ENCODE measurements at regions not wholly inside any gene's neighbourhood (a gene's known extent, or its start where the extent isn't known, plus 50 kb on each side); places are given as distances from the start of the nearest gene placed in this dataset.

- H3K27ac ChIP-seq: no peak overlapping the region
- H3K4me3 ChIP-seq: no peak overlapping the region
Measured at GRCh38 chr6:71545905-71546304, 257.3 kb downstream of the OGFRL1 start.

GRCh38 chr6:71551798-71552197, 263.2 kb downstream of the OGFRL1 start:
- Histone ChIP-seq H3K4me3 (no peak overlapping the region), H3K27ac (no peak overlapping the region)

- Histone ChIP-seq H3K4me3 (no peak overlapping the region), H3K27ac (no peak overlapping the region)
Measured at GRCh38 chr6:71556141-71556540, 267.5 kb downstream of the OGFRL1 start.

- Histone ChIP-seq H3K27ac (no peak overlapping the region), H3K4me3 (no peak overlapping the region)
Measured at GRCh38 chr6:71558974-71559373, 270.4 kb downstream of the OGFRL1 start.

- Histone ChIP-seq H3K27ac (no peak overlapping the region), H3K4me3 (no peak overlapping the region)
Measured at GRCh38 chr6:71567562-71567961, 279.0 kb downstream of the OGFRL1 start.

- Histone ChIP-seq H3K27ac (no peak overlapping the region), H3K4me3 (no peak overlapping the region)
Measured at GRCh38 chr6:71577766-71578165, 289.2 kb downstream of the OGFRL1 start.

GRCh38 chr6:71579902-71580301, 291.3 kb downstream of the OGFRL1 start:
- no peak overlapping the region for H3K27ac ChIP-seq

GRCh38 chr6:71582820-71583219, 294.2 kb downstream of the OGFRL1 start:
- no peak overlapping the region for H3K4me3 ChIP-seq

More at GRCh38 chr6:71579902-71580301, 291.3 kb downstream of the OGFRL1 start:
- no peak overlapping the region for H3K4me3 ChIP-seq

GRCh38 chr6:71584712-71585436, 296.3 kb downstream of the OGFRL1 start:
- no peak overlapping the region for H3K27ac ChIP-seq
- no peak overlapping the region for H3K4me3 ChIP-seq

More at GRCh38 chr6:71582820-71583219, 294.2 kb downstream of the OGFRL1 start:
- H3K27ac ChIP-seq: no peak overlapping the region

- H3K27ac ChIP-seq: no peak overlapping the region
- no peak overlapping the region for H3K4me3 ChIP-seq
Measured at GRCh38 chr6:71585472-71585871, 296.9 kb downstream of the OGFRL1 start.

- no peak overlapping the region for H3K4me3 ChIP-seq
Measured at GRCh38 chr6:71588490-71588889, 297.9 kb upstream of the RIMS1 start.

GRCh38 chr6:71589254-71589653, 297.1 kb upstream of the RIMS1 start:
- no peak overlapping the region for H3K27ac ChIP-seq

More at GRCh38 chr6:71588490-71588889, 297.9 kb upstream of the RIMS1 start:
- no peak overlapping the region for H3K27ac ChIP-seq

GRCh38 chr6:71592643-71593042, 293.7 kb upstream of the RIMS1 start:
- Histone ChIP-seq H3K27ac (no peak overlapping the region), H3K4me3 (no peak overlapping the region)

More at GRCh38 chr6:71589254-71589653, 297.1 kb upstream of the RIMS1 start:
- no peak overlapping the region for H3K4me3 ChIP-seq

GRCh38 chr6:71599359-71599758, 287.0 kb upstream of the RIMS1 start:
- no peak overlapping the region for H3K27ac ChIP-seq

GRCh38 chr6:71602385-71603007, 283.9 kb upstream of the RIMS1 start:
- H3K27ac ChIP-seq: no peak overlapping the region

More at GRCh38 chr6:71599359-71599758, 287.0 kb upstream of the RIMS1 start:
- no peak overlapping the region for H3K4me3 ChIP-seq

GRCh38 chr6:71603021-71603420, 283.3 kb upstream of the RIMS1 start:
- Histone ChIP-seq H3K27ac (no peak overlapping the region), H3K4me3 (no peak overlapping the region)

More at GRCh38 chr6:71602385-71603007, 283.9 kb upstream of the RIMS1 start:
- no peak overlapping the region for H3K4me3 ChIP-seq

GRCh38 chr6:71608646-71609045, 277.7 kb upstream of the RIMS1 start:
- Histone ChIP-seq H3K4me3 (no peak overlapping the region), H3K27ac (no peak overlapping the region)

GRCh38 chr6:71619836-71620235, 266.5 kb upstream of the RIMS1 start:
- no peak overlapping the region for H3K27ac ChIP-seq
- no peak overlapping the region for H3K4me3 ChIP-seq

- Histone ChIP-seq H3K27ac (no peak overlapping the region), H3K4me3 (no peak overlapping the region)
Measured at GRCh38 chr6:71621918-71622519, 264.3 kb upstream of the RIMS1 start.

GRCh38 chr6:71642120-71642519, 244.2 kb upstream of the RIMS1 start:
- Histone ChIP-seq H3K4me3 (no peak overlapping the region), H3K27ac (no peak overlapping the region)

GRCh38 chr6:71642793-71643192, 243.6 kb upstream of the RIMS1 start:
- Histone ChIP-seq H3K4me3 (no peak overlapping the region), H3K27ac (no peak overlapping the region)
